ENCODE measurements at regions not wholly inside any gene's neighbourhood (a gene's known extent, or its start where the extent isn't known, plus 50 kb on each side); places are given as distances from the start of the nearest gene placed in this dataset.
"Not testable (repeated sequence)": the region's sequence is repeated elsewhere in the genome, so short reads cannot be mapped to it uniquely, and the experiment has no call there.

DNA sequence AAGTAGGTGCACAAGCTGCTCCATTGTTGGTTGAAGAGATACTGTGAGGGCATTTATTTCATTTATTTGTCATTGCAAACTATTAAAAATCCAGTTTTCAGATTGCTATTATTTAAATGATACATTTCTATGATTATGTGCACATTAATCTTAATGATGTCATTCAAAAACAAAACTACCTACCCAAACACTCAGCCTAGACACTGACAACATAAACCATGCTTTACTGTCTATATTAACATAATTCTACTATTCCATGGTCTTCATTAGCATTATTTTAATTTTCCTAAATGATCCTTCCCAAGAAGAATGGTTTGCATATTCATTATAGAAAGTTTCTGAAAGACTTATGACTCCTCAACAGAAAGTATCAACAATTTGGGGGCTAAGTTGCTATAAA lies 813.0 kb upstream of the SLITRK5 start:
- no peak for DNase-seq (ENCODE audit: low spot score)

DNA sequence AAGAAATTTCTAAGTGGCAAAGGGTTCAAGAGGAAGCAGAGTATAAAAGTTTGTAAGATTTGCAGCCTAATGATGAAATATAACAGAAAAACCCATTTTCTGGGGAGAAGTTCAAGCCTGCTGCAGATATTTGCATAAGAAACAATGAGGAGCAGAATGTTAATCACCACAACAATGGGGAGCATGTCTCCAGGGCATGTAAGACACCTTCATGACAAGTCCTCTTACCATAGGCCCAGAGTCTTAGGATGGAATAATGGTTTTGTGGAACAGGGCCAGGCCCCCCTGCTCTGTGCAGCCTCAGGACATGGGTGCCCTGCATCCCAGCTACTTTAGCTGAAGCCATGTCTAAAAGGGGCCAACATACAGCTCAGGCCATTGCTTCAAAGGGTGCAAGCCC lies 809.0 kb upstream of the SLITRK5 start:
- no peak for DNase-seq (ENCODE audit: low spot score)

DNA sequence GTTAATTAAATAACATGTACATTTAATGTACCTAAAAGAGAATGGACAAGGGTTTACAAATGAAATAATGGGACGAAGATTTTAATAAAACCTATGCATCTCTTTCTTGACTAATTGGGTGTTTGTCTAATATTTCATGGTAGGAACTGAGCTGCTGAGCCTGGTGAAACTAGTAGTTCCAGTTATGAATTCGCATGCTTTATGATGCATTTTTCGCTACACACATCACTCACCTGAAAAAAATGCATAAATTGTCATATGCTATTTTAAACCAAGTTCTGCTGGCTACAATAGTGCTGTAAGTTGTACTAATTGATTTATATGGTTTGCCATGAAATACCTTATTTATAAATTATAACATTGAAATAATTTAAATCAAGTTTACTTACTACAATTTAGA lies 806.8 kb upstream of the SLITRK5 start:
- DNase-seq (ENCODE audit: low spot score): no peak

DNA sequence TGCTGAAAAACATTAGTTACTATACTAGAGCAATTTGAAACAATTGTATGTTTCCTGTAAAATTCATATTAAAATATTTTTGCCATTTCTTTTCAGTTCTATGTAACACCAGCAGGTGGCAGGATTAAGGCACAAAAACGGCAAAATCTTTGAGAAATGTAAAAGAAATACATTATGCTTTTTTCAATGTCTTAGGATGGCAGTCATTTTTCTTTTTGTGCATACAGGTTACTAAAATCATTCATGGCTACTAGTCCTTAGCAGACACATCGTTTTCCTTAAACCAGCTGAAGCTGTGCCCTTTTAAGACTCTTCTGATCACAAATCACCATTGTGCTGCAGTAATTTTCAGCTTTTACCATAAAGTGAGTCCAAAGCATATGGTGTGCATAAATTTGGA lies 800.7 kb upstream of the SLITRK5 start:
- peak; percentile 3 for DNase-seq (ENCODE audit: low spot score)

DNA sequence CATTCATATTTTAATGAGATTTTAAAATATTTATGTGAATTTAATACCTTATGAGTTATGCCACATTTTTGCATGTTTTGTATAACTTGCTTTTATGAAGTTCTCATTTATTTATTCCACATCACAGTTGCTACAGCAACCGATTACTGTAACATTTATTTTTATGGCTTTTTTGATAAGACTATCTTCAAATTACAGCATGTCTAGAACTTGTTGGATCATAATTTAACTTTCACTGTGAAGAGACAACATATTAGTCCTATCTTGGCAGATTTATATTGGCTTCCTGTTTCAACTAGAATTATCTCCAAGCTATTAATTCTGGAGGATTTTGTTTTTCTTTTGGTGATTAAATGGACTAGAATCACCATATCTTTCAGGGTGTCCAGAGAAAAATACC lies 793.7 kb upstream of the SLITRK5 start:
- no peak for DNase-seq (ENCODE audit: low spot score)

DNA sequence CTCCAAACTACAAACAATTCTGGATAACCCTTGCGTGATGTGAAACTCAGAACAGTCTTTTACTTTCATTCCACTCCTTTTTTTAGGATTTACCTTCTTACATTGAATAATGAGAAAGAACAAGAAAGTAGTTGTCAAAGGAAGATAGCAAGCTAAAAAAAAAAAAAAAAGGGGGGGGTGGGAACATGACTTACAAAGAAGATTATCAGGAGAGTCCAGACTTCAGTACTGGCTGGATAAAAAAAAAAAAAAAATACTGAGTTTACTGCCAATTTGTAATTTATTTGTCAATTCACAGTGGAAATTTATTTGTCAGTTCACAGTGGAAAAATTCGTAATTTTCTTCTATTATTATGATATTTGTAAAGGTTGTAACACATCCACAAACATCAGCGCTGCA lies 792.4 kb upstream of the SLITRK5 start:
- DNase-seq (ENCODE audit: low spot score): no peak

DNA sequence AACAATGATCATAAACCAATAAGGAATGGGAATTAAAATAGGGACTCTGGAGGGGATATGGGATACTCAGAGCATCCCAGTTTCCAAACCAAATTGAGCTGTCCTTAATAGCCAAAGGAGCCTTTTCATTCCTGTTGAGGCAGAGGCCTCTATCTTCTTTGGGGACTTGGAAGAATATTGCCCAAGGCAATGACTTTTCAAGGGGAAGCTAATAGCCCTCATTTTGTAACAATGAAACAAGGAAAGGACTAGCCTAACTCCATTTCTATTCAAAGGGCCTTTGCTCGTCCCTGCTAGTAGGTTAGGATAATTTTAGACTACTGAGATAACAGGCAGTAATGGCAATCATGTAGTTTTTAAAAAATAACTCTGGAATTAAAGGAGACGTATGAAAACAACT lies 789.8 kb upstream of the SLITRK5 start:
- DNase-seq (ENCODE audit: low spot score): no peak

DNA sequence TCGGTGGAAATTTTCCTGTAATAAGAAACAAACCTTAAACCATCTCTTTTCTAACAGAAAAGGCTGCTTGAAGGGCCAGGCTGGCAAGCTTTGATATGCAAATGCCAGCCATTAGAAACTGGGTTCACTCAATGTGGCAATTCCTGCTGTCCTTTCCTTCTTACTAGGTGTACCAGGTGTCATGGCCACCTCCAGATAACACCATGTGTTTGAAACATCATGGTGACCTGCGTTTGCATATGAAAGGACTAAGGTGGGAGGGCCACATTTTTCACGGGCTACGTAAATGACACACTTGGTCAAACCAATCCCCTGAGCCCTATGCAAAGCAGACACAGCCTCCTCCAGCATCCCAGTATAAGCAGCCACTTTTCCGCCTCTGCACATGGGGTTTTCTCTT lies 789.1 kb upstream of the SLITRK5 start:
- no peak for DNase-seq (ENCODE audit: low spot score)

DNA sequence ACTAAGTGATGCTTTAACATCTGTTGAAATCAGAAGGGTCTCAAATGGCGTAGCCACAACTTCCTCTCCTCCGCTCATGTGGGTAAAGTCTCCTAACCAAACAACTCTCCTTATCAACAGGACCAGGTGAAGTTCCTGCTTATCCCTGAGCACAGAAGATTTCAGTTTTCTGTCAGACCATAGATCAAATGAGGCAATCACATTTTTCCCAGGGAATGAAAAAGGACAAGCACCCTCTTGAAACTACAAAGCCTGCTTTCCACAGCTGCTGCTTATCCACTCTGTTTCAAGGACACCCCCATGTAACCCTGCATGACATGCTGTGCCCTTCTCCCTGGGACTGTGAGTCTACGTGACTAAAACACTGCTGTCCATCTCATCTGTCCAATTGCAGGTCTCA lies 788.3 kb upstream of the SLITRK5 start:
- no peak for DNase-seq (ENCODE audit: low spot score)

DNA sequence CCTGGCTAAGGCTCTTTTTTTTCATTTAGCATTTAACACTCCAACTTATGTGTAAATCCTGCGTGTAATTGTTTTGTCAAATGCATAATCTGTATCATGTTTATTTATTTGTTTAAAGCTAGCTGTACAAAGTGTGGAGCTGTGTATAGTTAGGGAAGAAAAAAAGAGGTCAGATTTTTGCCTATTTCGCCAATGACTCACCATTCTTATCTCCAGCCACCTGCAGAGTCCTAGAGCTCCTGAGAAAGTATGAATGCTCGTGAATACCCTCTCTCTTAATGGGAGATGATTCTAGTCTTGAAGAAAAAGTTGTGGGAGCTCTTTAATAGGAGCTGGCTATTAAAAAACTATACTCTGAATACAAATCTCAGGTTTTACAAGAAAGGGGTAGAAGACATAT lies 778.8 kb upstream of the SLITRK5 start:
- no peak for DNase-seq (ENCODE audit: low spot score)

DNA sequence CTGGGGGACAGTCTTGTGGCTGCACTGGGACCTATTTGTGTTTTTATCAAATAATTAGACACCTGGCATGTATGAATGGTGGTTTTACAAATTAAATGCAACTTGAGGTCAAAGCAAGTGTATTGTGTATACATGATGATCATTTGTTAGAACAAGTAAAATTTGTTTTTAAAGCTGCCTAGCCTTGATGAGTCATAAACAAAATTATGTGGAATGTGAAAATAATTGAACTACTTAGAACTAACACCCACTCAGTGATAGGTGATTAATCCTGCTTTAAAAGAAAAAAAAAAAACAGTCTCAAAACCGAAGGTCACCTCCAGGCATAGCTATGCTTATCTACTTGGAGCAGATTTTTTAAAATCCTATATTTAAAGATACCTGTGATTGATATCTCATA lies 770.3 kb upstream of the SLITRK5 start:
- DNase-seq (ENCODE audit: low spot score): no peak

DNA sequence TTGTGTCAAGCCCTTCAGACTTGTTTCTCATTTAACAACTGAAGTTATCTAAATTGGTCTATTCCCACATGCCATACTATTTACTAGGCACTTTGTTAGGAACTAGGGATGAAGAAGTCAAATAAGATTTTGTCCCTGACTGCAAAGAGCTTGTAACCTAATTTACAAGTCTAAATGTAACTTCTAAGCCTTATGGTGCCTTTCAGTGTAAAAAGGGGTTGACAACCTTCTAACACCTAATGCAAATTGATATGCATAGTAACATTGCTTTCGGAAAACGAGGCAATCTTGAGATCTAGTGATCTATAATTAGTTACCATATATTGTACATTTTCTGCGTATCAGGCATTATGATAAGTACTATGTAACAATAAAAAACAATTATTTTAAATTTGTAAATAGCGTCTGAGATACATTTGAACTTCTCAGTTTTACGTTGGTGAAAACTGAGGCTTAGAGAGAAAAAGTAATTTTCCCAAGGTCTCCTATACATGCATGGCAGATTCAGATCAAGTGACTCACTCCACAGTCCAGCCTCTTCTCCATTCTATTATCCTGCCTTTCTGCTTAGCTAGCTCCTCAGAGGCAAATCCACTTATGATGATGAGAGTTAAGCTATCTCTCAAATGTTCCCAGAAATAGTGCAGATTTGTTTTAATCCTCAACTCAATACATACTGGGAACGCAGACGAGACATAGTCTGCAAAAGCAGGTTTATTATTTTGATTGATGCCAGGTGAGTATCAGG lies 764.9 kb upstream of the SLITRK5 start:
- DNase-seq (ENCODE audit: low spot score): no peak

DNA sequence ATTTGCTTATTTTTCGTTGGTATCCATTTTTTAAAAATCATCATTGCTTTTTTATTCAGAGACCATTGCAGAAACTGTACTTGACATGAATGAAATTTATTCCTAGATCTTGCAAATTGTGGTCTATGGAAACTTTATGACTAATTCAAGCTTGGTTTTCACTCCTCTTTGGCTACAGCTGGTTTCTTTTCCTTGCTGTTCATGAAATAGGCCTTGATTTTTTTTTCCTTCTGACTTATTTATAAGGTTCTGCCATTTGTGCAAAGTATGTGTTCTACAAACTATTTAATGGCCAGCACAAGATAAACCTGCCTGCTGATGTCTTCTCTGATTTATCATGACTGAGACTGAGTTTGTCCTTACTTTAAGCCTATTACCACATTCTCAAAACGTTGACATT lies 764.0 kb upstream of the SLITRK5 start:
- DNase-seq (ENCODE audit: low spot score): no peak

DNA sequence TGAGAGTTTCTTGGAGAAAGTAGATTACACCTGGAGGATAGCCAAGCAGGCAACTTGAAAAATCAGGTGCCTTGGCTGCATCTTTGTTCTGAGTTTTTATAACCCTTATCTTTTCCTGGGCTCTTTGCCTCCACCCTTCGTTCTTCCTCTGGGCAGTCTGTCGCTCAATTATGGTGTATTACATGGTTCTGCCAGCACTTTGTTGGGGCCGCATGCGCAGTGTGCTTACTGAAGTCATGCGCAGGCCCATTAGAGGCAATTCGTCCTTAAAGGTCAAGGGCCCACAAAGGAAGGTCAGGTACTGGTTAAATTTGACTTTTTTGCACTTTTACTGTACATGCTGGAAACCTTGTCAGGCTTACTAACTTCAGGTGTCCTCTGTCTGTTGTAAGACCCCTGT lies 761.9 kb upstream of the SLITRK5 start:
- no peak for DNase-seq (ENCODE audit: low spot score)

DNA sequence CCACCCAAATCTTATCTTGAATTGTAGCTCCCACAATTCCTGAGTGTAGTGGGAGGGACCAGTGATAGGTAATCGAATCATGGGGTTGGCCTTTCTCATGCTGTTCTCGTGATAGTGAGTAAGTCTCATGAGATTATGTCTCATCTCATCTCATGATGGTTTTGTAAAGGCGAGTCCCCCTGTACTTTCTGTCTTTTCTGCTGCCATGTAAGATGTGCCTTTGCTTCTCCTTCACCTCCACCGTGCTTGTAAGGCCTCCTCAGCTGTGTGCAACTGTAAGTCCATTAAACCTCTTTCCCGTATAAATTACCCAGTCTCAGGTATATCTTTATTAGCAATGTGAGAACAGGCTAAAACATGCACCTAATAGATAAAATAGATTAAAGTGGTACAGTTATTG lies 756.4 kb upstream of the SLITRK5 start:
- DNase-seq (ENCODE audit: low spot score): no peak

DNA sequence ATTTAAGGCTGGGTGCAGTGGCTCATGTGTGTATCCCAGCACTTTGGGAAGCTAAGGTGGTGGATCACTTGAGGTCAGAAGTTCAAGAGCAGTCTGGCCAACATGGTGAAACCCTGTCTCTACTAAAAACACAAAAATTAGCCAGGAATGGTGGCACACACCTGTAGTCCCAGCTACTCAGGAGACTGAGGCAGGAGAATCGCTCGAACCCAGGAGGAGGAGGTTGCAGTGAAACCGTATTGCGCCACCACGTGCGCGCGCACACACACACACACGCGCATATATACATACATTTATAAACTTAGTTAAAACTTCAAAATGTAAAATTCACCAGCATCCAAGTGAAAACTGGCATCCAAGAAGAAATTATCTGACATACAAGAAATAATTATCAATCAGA lies 753.7 kb upstream of the SLITRK5 start:
- DNase-seq (ENCODE audit: low spot score): not testable (repeated sequence)

DNA sequence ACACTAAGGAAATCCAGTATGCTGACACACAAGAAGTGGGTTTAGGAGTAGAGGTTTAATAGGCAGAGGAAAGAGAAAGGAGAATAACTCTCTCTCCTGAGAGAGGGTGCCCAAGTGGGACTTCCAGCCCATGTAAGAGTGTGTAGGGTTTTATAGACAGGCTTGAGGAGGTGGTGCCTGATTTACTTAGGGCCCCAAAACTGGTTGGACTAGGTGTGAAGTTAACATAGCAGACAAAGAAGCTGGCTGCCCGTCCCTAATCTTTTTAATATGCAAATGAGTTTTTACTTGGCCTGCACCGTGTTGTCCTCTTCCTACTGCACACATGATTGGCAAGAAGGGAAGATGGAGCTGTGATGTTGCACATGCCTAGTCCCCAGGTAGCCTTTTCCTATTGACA lies 752.5 kb upstream of the SLITRK5 start:
- no peak for DNase-seq (ENCODE audit: low spot score)

DNA sequence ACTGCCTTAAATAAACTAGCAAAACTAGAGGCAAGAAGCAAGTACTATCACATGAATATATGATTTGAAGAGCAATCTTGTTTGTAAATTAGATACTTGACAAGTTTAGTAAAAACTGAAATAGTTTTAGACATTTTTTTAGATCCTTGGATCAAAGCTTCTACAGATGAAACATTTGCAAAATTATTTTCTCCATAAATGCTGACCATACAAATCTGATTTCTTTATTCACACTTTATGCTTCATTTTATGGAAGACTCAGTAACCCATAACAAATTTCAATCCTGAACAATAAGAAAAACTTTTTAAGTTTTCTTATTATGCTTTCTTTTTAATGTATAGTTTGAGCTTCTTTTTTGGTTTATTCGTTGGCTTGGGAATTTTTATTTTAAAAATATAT lies 750.2 kb upstream of the SLITRK5 start:
- no peak for DNase-seq (ENCODE audit: low spot score)

DNA sequence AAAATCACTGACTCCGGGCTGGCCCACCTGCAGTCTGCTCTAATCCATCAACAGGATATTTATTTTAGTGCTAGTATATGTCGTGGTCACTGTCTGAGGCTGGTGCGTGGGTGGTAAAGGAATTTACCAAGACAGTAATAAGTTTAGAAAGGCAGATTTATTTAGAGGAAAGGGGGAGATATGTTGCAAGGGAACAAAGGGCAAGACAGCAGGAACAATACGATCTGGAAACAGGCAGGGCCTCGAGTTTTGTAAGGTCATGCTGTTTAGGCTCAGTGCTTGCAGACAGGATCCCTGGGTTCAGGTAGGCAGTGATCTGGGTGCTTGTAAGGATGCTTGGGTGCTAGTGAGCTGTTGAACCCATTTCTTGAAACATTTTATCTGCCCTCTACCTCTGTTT lies 748.2 kb upstream of the SLITRK5 start:
- no peak for DNase-seq (ENCODE audit: low spot score)

DNA sequence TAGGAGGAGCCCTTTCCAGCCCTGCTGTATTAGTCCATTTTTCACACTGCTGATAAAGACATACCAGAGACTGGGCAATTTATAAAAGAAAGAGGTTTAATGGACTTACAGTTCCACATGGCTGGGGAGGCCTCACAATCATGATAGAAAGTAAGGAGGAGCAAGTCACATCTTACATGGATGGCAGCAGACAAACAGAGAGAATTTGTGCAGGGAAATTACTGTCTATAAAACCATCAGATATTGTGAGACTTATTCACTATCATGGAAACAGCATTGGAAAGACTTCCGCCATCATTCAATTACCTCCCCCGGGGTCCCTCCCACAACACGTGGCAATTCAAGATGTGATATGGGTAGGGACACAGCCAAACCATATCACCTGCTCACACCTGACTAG lies 744.3 kb upstream of the SLITRK5 start:
- not testable (repeated sequence) for DNase-seq (ENCODE audit: low spot score)

DNA sequence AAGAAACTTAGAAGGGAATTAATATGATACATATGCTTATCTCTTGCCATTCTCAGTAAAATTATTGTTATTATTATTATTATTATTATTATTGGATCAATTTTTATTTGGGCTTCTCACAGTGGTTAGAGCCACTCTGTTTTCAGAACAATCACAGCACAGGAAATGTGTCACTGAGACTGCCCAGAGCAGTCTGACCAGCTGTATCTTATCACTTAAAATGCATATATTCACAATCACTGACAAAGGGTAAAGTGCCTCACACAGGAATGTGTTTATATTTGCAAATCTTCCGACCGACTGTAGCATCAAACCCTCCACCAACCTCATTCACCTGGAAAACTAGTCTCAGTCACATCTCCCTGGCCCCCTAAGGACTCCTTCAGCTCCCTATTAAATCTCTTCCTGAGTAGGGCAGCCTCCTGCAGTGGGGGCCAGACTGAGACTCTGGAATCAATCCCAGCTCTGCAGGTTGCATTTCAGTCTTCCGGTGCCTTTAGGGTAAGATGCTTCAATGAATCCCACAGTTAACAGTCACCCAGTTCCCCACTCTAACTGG lies 738.3 kb upstream of the SLITRK5 start:
- DNase-seq (ENCODE audit: low spot score): no peak

DNA sequence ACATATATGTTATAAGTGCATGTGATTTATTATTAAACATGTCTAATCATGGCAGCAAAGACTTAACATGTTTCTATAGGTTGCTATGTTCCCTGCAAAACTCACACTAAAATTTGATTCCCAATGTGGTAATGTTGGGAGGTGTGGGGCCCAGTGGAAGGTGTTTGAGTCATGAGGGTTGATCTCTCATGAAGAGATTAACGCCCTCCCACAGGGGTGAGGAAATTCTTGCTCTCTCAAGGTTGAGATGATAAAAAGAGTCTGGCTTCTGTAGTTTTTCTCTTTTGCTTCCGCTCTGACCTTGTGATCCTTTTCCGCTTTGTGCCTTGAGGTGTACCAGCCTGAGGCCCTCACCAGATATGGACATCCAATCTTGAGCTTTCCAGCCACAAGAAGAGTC lies 737.5 kb upstream of the SLITRK5 start:
- no peak for DNase-seq (ENCODE audit: low spot score)

DNA sequence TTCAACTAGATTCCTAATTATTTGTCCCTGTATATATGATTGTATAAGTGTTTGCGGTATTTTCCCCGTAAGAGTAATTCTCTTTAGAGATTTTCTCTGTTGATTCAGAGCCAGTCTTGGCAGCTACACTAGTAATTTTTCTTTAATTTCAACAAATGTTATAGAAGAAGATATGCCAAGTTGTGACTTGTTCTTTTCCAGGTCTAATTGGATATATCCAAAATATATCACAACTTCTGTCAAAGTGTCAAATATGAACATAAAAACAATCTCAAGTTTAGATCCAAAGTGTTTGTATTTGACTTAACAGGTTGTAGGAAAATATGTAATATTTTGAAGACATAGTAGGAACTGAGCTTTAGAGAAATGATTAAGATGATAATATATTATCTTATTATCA lies 733.9 kb upstream of the SLITRK5 start:
- no peak for DNase-seq (ENCODE audit: low spot score)

DNA sequence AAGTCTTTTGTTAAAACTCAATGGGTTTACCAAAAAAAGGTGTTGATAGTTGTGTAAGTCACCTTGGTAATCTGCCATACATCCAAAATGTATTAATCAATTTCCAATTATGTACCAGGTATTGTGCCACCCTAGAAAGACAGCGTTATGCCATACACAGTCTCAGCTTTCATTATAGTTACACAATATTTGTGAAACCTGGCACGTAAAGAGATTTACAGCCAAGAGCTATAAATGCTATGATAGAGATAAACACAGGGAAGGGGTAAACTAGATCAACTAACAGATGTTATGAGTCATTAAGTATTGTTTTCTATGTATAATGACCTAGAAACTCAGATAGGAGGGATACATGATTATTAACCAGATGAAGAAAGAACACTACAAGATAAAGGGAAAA lies 725.6 kb upstream of the SLITRK5 start:
- no peak for DNase-seq (ENCODE audit: low spot score)
